Prostate gland (tissue), 2 donors: ENCODE measurements at regions not wholly inside any gene's neighbourhood (a gene's known extent, or its start where the extent isn't known, plus 50 kb on each side); places are given as distances from the start of the nearest gene placed in this dataset.
"Not testable (repeated sequence)": the region's sequence is repeated elsewhere in the genome, so short reads cannot be mapped to it uniquely, and the experiment has no call there.

Experiments
- DNase-seq: peaks from one replicate; pipeline ENCODE4 v3.0.0-alpha.2; 2019; ENCODE audit warnings: low spot score
- H3K27ac ChIP-seq, 2 donors: fragments of 200-600 bp; sonication (generic); 2 replicates each; pipeline ENCODE4 v1.5.1; 2017 to 2019
- H3K27me3 ChIP-seq: fragments of 200-600 bp; sonication (generic); replicated peaks from 2 replicates; pipeline ENCODE4 v1.5.1; 2019; ENCODE audit not compliant: insufficient read depth
- H3K36me3 ChIP-seq, 2 donors: fragments of 200-600 bp; sonication (generic); 1 replicate in 1 of 2; 2 replicates in 1 of 2; pipeline versions ENCODE4 v1.5.1 to v1.8.1; 2017 to 2019
- H3K4me1 ChIP-seq: fragments of 200-600 bp; sonication (generic); replicated peaks from 2 replicates; pipeline ENCODE4 v1.5.1; 2019
- H3K4me3 ChIP-seq, 2 donors: fragments of 200-600 bp; sonication (generic); 2 replicates each; pipeline ENCODE4 v1.5.1; 2017 to 2019
- H3K9me3 ChIP-seq: fragments of 200-600 bp; sonication (generic); 2 replicates; pipeline ENCODE4 v1.5.1; 2017
- POLR2A ChIP-seq: fragments of 450-650 bp; IDR thresholded peaks from one replicate; pipeline ENCODE4 v1.6.1; 2016; ENCODE audit warnings: antibody characterized with exemption, mild to moderate bottlenecking
- POLR2AphosphoS5 ChIP-seq: sonication (generic); formaldehyde crosslinking; IDR thresholded peaks from one replicate; pipeline ENCODE4 v1.6.1; 2017; ENCODE audit warnings: antibody characterized with exemption
- WGBS: methylation state at CpG from one replicate; pipeline ENCODE4 v1.1.5; 2018; 5-methylcytosine and 5-hydroxymethylcytosine counted together
- intact Hi-C: fragments of 100-400 bp; cut with DNase I; formaldehyde crosslinking; loops from one replicate; pipeline ENCODE4 v1.14.2; 2022
- TF ChIP-seq, protein P1 (sequence below), 4 experiments: fragments of 200-600 bp in 2 of 4; fragments of 450-650 bp in 2 of 4; sonication (generic) in 2 of 4; IDR thresholded peaks; 1 replicate in 3 of 4; 2 replicates in 1 of 4; pipeline ENCODE4 v1.5.1; 2016 to 2019; ENCODE audit warnings: antibody characterized with exemption in 4 of 4, mild to moderate bottlenecking in 2 of 4, moderate library complexity in 2 of 4

DNA sequence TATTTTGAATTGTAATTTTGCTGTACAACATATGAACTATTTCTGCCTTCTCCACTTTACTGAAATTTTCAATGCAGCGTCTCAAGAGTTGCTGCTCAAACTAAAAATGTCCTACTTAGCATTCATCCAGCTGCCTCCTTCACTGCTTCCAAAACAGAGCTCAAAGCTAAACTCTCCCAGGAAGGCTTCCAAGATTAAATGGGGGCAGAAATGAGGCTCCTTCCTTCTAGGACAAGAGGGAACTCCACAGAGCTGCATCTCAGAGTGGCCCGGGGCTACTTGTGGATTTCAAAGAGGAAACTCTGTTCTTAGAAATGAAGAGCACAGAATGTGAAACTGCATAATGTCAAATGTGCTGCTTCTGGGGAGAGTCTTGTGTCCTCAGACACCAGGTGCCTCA is 295.9 kb upstream of the NCAM1 start:
- no peak for DNase-seq
- Histone ChIP-seq H3K9me3 (no peaks in the 10 kb centered on the region), H3K27ac (no peak overlapping the region), H3K36me3 (no peaks in the 10 kb centered on the region), H3K27me3 (no peaks in the 10 kb centered on the region), H3K4me1 (no peaks in the 10 kb centered on the region), H3K4me3 (no peak overlapping the region)
- intact Hi-C loops, result no loop called here
- 93% methylated on average over 2 of the region's 2 CpGs for WGBS
- TF ChIP-seq POLR2A (no peak), POLR2AphosphoS5 (no peak)
- TF ChIP-seq, protein P1, sequence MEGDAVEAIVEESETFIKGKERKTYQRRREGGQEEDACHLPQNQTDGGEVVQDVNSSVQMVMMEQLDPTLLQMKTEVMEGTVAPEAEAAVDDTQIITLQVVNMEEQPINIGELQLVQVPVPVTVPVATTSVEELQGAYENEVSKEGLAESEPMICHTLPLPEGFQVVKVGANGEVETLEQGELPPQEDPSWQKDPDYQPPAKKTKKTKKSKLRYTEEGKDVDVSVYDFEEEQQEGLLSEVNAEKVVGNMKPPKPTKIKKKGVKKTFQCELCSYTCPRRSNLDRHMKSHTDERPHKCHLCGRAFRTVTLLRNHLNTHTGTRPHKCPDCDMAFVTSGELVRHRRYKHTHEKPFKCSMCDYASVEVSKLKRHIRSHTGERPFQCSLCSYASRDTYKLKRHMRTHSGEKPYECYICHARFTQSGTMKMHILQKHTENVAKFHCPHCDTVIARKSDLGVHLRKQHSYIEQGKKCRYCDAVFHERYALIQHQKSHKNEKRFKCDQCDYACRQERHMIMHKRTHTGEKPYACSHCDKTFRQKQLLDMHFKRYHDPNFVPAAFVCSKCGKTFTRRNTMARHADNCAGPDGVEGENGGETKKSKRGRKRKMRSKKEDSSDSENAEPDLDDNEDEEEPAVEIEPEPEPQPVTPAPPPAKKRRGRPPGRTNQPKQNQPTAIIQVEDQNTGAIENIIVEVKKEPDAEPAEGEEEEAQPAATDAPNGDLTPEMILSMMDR (IDR thresholded peaks at IDR 0.05), result no peak

DNA sequence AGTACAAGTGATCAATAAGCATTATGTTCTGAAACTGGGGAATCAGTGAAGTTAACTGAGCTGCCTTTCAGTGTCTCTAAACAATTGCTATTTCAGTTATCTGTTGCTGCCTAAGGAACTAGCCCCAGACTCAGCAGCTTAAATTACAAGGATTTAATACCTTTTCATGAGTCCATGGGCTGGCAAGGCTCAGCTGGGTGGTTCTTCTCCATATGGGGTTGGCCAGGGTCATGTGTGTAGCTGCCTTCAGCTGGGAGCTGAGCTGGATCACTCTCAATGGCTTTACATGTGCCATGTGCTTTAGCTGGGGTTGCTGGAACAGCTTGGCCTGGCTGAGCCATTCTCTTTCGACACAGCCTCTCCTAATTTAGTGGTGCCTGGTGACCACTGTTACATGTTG is 295.0 kb upstream of the NCAM1 start:
- H3K4me3 ChIP-seq, result no peak overlapping the region
- no peaks in the 10 kb centered on the region for H3K36me3 ChIP-seq
- intact Hi-C loops, result no loop called here
- no peak overlapping the region for H3K27ac ChIP-seq
- DNase-seq, result no peak
- TF ChIP-seq POLR2AphosphoS5 (no peak), POLR2A (no peak)
- TF ChIP-seq, protein P1 (IDR thresholded peaks at IDR 0.05), result no peak
- 100% methylated on average over 1 of the region's 1 CpG for WGBS
- no peaks in the 10 kb centered on the region for H3K27me3 ChIP-seq
- H3K9me3 ChIP-seq, result no peaks in the 10 kb centered on the region
- H3K4me1 ChIP-seq, result no peaks in the 10 kb centered on the region

DNA sequence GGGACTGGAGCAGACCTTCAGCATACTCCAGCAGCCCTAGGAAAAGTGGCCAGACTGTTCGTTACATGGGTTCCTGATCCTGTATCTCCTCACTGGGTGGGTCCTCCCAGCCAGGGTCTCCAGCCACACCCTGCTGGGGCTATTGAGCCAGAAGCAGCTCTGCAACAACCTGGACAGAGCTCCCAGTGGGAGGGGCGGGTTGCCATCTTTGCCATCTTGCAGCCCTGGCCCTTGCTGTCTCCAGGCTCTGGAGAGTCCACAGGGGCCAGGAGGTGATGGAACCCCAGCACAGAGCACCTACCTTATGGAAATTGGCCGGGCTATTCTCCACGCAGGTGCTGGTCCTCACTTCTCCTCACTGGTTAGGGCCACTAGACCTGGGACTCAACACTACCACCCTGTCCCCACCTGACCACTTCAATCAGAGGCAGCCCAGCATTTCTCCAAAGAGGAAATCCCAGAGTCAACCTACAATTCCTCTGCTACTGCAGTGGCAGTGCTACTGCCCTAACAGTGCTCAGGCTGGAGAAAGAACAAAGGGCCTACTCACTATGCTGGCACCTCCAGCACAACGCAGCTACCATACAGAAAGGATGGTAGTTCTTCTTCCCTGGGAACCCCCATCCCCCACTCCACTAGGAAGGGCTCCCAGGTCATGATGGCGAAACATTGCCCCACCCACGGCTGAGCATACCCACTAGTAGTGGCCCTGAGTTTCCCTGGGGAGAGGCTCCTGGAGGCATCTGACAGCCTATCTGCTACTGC is 290.2 kb upstream of the NCAM1 start:
- no peaks in the 10 kb centered on the region for H3K9me3 ChIP-seq
- no peak overlapping the region for H3K4me3 ChIP-seq
- TF ChIP-seq POLR2AphosphoS5 (no peak), POLR2A (no peak)
- TF ChIP-seq, protein P1 (IDR thresholded peaks at IDR 0.05), result no peak
- no peak overlapping the region for H3K27ac ChIP-seq
- H3K4me1 ChIP-seq, result no peaks in the 10 kb centered on the region
- H3K36me3 ChIP-seq, result no peaks in the 10 kb centered on the region
- no peaks in the 10 kb centered on the region for H3K27me3 ChIP-seq
- 82% methylated on average over 7 of the region's 7 CpGs for WGBS
- intact Hi-C loops, result no loop called here
- DNase-seq, result no peak

DNA sequence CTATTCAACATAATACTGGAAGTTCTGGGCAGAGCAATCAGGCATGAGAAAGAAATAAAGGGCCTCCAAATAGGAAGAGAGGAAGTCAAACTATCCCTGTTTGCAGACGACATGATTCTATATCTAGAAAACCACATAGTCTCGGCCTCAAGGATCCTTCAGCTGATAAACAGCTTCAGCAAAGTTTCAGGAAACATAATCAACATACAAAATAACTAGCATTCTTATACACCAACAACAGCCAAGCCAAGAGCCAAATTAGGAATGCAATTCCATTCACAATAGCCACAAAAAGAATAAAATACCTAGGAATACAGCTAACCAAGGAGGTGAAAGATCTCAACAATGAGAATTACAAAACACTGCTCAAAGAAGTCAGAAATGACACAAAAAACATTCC is 287.8 kb upstream of the NCAM1 start:
- WGBS, result 70% methylated on average over 2 of the region's 2 CpGs
- H3K9me3 ChIP-seq, DNase-seq, H3K36me3 ChIP-seq, H3K27ac ChIP-seq, H3K27me3 ChIP-seq, intact Hi-C loops, H3K4me3 ChIP-seq, H3K4me1 ChIP-seq: not testable (repeated sequence)

DNA sequence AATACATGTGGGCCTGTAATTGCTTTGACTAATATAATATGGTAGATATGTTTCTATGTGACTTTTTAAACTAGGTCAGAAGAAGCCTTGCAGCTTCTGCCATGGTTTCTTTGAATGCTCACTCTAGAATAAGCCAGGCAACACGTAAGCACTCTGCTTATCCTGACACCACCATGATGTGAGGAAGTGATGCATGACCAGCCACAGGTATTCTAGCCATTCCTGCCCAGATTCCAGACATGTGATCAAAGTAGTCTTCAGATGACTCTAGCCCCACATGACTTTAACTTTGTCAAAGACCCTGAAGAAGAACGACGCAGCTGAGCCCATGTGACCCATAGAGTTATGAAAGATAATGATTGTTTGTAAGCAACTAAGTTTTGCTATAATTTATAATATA is 276.1 kb upstream of the NCAM1 start:
- no peaks in the 10 kb centered on the region for H3K9me3 ChIP-seq
- 90% methylated on average over 3 of the region's 3 CpGs for WGBS
- H3K4me1 ChIP-seq, result no peaks in the 10 kb centered on the region
- no peak for DNase-seq
- H3K4me3 ChIP-seq, result no peak overlapping the region
- TF ChIP-seq POLR2A, result no peak
- TF ChIP-seq POLR2AphosphoS5, result no peak
- H3K36me3 ChIP-seq, result no peaks in the 10 kb centered on the region
- no peaks in the 10 kb centered on the region for H3K27me3 ChIP-seq
- H3K27ac ChIP-seq, result no peak overlapping the region
- intact Hi-C loops, result no loop called here

DNA sequence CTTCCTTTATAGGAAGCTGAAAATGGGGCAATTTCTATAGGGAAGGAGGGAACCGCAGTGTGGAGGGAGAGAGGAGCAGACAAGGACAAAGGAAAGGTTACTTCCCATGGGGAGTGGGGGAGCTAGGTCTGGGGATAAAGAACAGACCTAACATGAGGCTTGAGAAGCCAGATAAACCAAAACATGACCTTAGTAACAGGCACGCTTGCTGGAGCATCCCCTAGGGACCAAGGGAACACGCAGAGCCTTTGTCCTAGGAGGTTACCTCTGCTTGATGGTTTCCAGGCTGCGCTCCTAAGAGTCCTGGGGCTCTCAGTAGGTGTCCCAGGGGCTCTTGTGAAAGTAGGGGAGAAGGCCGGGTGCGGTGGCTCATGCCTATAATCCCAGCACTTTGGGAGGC is 271.4 kb upstream of the NCAM1 start:
- WGBS, result 92% methylated on average over 6 of the region's 6 CpGs
- Histone ChIP-seq H3K27ac (no peak overlapping the region), H3K4me3 (no peak overlapping the region), H3K27me3 (no peaks in the 10 kb centered on the region), H3K4me1 (no peaks in the 10 kb centered on the region), H3K9me3 (no peaks in the 10 kb centered on the region), H3K36me3 (no peaks in the 10 kb centered on the region)
- intact Hi-C loops, result no loop called here
- no peak for DNase-seq
- TF ChIP-seq POLR2A, result no peak
- TF ChIP-seq, protein P1 (IDR thresholded peaks at IDR 0.05), result no peak
- no peak for TF ChIP-seq POLR2AphosphoS5
